NCI-H1436 (cell line): ENCODE measurements at regions not wholly inside any gene's neighbourhood (a gene's known extent, or its start where the extent isn't known, plus 50 kb on each side); places are given as distances from the start of the nearest gene placed in this dataset.
"Not testable (repeated sequence)": the region's sequence is repeated elsewhere in the genome, so short reads cannot be mapped to it uniquely, and the experiment has no call there.

Experiments used
- DNase-seq: peaks from one replicate; lab custom pipeline; 2025; lab: John Stamatoyannopoulos, UW

- DNase-seq, result no peak
Measured at GRCh38 chr13:21879263-21879914, 208.5 kb downstream of the FGF9 start.

- DNase-seq, result no peak
Measured at GRCh38 chr13:21882766-21883165, 211.9 kb downstream of the FGF9 start.

GRCh38 chr13:21883713-21884112 lies 212.8 kb downstream of the FGF9 start:
- DNase-seq, result no peak

GRCh38 chr13:21884299-21884909 lies 213.5 kb downstream of the FGF9 start:
- no peak for DNase-seq

- no peak for DNase-seq
Measured at GRCh38 chr13:21884965-21885567, 214.2 kb downstream of the FGF9 start.

GRCh38 chr13:21885714-21886224 lies 214.9 kb downstream of the FGF9 start:
- DNase-seq, result no peak

- no peak for DNase-seq
Measured at GRCh38 chr13:21889651-21890050, 218.8 kb downstream of the FGF9 start.

GRCh38 chr13:21890220-21890619 lies 219.3 kb downstream of the FGF9 start:
- not testable (repeated sequence) for DNase-seq

- peak; percentile 55 for DNase-seq
Measured at GRCh38 chr13:21894091-21894490, 223.2 kb downstream of the FGF9 start.

- DNase-seq, result no peak
Measured at GRCh38 chr13:21894703-21895699, 224.1 kb downstream of the FGF9 start.

- DNase-seq, result no peak
Measured at GRCh38 chr13:21895779-21896178, 224.9 kb downstream of the FGF9 start.

GRCh38 chr13:21897161-21897560 lies 226.3 kb downstream of the FGF9 start:
- DNase-seq, result no peak

- no peak for DNase-seq
Measured at GRCh38 chr13:21898459-21898858, 227.6 kb downstream of the FGF9 start.

- no peak for DNase-seq
Measured at GRCh38 chr13:21898945-21899344, 228.1 kb downstream of the FGF9 start.

GRCh38 chr13:21901336-21901735 lies 230.5 kb downstream of the FGF9 start:
- no peak for DNase-seq

- no peak for DNase-seq
Measured at GRCh38 chr13:21901811-21902708, 231.2 kb downstream of the FGF9 start.

GRCh38 chr13:21902709-21903098 lies 231.8 kb downstream of the FGF9 start:
- no peak for DNase-seq

- no peak for DNase-seq
Measured at GRCh38 chr13:21905486-21905885, 234.6 kb downstream of the FGF9 start.

- DNase-seq, result no peak
Measured at GRCh38 chr13:21909331-21909730, 238.5 kb downstream of the FGF9 start.

GRCh38 chr13:21910546-21910945 lies 239.7 kb downstream of the FGF9 start:
- no peak for DNase-seq
